ENCODE measurements at regions not wholly inside any gene's neighbourhood (a gene's known extent, or its start where the extent isn't known, plus 50 kb on each side); places are given as distances from the start of the nearest gene placed in this dataset.
"Not testable (repeated sequence)": the region's sequence is repeated elsewhere in the genome, so short reads cannot be mapped to it uniquely, and the experiment has no call there.

DNA sequence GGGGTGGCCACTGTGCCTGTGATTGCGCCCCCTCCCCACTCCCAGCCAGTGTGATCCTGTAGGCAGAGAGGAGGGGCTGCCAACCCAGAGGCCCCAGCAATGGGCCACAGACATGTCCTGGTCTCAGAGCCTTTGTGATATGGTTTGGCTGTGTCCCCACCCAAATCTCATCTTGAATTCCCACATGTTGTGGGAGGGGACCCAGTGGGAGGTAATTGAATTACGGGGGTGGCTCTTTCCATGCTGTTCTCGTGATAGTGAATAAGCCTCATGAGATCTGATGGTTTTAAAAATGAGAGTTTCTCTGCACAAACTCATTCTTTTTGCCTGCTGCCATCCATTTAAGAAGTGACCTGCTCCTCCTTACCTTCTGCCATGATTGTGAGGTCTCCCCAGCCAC lies 56.8 kb upstream of the ZNF469 start:
- DNase-seq, result no peak

GRCh38 chr16:88326611-88327485 lies 55.9 kb upstream of the ZNF469 start:
- no peak for DNase-seq

GRCh38 chr16:88327561-88328312 lies 55.0 kb upstream of the ZNF469 start:
- DNase-seq, result no peak

DNA sequence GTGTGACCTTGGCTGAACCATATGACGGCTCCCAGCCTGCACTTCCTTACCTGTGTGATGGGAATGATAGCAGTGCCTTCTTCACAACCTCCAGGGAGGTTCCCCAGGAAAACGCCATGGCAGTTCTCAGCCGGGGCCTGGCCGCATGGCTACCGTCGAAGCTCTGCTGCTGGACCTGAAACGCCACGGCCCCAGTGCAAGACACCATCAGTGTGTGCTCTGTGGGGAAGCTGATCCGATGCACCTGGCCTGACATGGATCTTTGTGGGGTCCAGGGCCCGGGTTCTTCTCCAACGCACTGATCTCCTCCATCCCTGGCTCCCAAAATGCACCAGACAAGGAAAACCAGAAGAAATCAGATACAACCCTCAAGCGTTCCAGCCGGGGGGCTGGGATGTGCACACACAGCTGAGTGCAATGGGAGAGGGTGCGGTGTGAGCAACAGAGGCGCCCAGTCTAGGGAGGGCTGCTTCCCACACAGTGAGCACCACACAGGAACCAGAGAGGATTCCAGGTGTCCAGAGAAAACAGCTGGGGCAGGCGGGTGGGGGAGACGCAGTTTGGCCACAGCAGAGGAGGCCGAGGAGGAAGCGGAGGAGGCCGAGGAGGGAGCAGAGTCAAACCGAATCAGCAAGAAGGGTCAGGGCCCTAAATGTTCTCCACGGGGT lies 54.3 kb upstream of the ZNF469 start:
- DNase-seq, result no peak

- no peak for DNase-seq
These were observed 52.7 kb upstream of the ZNF469 start for GRCh38 chr16:88329726-88330700.

DNA sequence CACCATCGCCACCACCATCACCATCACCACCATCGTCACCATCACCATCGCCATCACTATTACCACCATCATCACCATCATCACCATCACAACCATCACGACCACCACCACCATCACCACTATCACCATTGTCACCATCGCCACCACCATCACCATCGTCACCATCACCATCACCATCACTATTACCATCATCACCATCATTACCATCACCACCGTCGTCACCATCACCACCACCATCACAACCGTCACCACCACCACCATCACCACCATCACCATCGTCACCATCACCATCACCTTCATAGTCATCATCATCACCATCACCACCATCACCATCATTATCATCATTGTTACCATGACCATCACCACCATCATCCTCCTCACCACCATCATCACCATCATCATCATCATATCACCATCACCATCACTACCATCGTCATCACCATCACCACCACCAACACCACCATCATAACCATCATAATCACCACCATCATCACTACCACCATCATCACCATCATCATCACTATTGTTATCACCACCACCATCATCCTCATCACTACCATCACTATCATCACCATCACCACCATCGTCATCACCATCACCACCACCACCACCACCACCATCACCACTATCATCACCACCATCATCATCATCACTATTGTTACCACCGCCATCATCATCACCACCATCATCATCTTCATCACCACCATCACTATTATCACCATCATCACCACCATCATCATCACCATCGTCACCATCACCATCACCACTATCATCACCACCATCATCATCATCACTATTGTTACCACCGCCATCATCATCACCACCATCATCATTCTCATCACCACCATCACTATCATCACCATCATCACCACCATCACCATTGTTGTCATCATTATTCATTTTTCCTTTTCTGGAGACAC lies 51.5 kb upstream of the ZNF469 start:
- DNase-seq, result no peak

- DNase-seq, result no peak
These were observed 50.5 kb upstream of the ZNF469 start for GRCh38 chr16:88331989-88332920.

GRCh38 chr16:88332921-88333825 lies 49.6 kb upstream of the ZNF469 start:
- DNase-seq, result not testable (repeated sequence)
